Panc1 (cell line): ENCODE measurements at regions not wholly inside any gene's neighbourhood (a gene's known extent, or its start where the extent isn't known, plus 50 kb on each side); places are given as distances from the start of the nearest gene placed in this dataset.

Experiments
- TF ChIP-seq, protein P1 (sequence below), 2 experiments: IDR thresholded peaks; 2 replicates each; pipeline ENCODE4 v1.6.1; 2011 to 2012; ENCODE audit warnings: low read depth in 2 of 2, control low read depth in 1 of 2, low read length in 1 of 2, mild to moderate bottlenecking in 1 of 2, moderate library complexity in 1 of 2; ENCODE audit not compliant: insufficient read depth in 1 of 2
- TF ChIP-seq, protein P2 (sequence below): fragments of 450-650 bp; IDR thresholded peaks from 2 replicates; pipeline ENCODE4 v1.5.1; 2017; ENCODE audit warnings: mild to moderate bottlenecking

GRCh38 chr4:156661555-156661954, 310.0 kb downstream of the PDGFC start:
- TF ChIP-seq, protein P1, sequence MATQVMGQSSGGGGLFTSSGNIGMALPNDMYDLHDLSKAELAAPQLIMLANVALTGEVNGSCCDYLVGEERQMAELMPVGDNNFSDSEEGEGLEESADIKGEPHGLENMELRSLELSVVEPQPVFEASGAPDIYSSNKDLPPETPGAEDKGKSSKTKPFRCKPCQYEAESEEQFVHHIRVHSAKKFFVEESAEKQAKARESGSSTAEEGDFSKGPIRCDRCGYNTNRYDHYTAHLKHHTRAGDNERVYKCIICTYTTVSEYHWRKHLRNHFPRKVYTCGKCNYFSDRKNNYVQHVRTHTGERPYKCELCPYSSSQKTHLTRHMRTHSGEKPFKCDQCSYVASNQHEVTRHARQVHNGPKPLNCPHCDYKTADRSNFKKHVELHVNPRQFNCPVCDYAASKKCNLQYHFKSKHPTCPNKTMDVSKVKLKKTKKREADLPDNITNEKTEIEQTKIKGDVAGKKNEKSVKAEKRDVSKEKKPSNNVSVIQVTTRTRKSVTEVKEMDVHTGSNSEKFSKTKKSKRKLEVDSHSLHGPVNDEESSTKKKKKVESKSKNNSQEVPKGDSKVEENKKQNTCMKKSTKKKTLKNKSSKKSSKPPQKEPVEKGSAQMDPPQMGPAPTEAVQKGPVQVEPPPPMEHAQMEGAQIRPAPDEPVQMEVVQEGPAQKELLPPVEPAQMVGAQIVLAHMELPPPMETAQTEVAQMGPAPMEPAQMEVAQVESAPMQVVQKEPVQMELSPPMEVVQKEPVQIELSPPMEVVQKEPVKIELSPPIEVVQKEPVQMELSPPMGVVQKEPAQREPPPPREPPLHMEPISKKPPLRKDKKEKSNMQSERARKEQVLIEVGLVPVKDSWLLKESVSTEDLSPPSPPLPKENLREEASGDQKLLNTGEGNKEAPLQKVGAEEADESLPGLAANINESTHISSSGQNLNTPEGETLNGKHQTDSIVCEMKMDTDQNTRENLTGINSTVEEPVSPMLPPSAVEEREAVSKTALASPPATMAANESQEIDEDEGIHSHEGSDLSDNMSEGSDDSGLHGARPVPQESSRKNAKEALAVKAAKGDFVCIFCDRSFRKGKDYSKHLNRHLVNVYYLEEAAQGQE (IDR thresholded peaks at IDR 0.05; ENCODE audit: insufficient read depth in 1 of 2, low read depth in 2 of 2, low read length in 1 of 2) = no peak
- TF ChIP-seq, protein P2, sequence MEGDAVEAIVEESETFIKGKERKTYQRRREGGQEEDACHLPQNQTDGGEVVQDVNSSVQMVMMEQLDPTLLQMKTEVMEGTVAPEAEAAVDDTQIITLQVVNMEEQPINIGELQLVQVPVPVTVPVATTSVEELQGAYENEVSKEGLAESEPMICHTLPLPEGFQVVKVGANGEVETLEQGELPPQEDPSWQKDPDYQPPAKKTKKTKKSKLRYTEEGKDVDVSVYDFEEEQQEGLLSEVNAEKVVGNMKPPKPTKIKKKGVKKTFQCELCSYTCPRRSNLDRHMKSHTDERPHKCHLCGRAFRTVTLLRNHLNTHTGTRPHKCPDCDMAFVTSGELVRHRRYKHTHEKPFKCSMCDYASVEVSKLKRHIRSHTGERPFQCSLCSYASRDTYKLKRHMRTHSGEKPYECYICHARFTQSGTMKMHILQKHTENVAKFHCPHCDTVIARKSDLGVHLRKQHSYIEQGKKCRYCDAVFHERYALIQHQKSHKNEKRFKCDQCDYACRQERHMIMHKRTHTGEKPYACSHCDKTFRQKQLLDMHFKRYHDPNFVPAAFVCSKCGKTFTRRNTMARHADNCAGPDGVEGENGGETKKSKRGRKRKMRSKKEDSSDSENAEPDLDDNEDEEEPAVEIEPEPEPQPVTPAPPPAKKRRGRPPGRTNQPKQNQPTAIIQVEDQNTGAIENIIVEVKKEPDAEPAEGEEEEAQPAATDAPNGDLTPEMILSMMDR = no peak
